MM.1S (cell line): ENCODE measurements at regions not wholly inside any gene's neighbourhood (a gene's known extent, or its start where the extent isn't known, plus 50 kb on each side); places are given as distances from the start of the nearest gene placed in this dataset.

Experiments
- CTCF ChIP-seq: fragments of 300-600 bp; sonication (generic); IDR thresholded peaks from 2 replicates; pipeline ENCODE4 v1.5.1; 2016; ENCODE audit warnings: antibody characterized with exemption, low read length, mixed read lengths
- EZH2 ChIP-seq: fragments of 300-600 bp; sonication (generic); optimal IDR thresholded peaks from 2 replicates; pipeline ENCODE3; 2017; ENCODE audit warnings: low read depth, mild to moderate bottlenecking, antibody characterized with exemption, low read length, mixed read lengths
- EZH2phosphoT487 ChIP-seq: fragments of 300-600 bp; sonication (generic); IDR thresholded peaks from 2 replicates; pipeline ENCODE4 v1.6.1; 2018; ENCODE audit warnings: antibody characterized with exemption, low read length

- TF ChIP-seq EZH2 (no peak), CTCF (no peak), EZH2phosphoT487 (no peak)
Measured at GRCh38 chr10:9157656-9158055, 1103.2 kb downstream of the GATA3 start.
